Muscle layer of colon (tissue), 2 donors: ENCODE measurements at regions not wholly inside any gene's neighbourhood (a gene's known extent, or its start where the extent isn't known, plus 50 kb on each side); places are given as distances from the start of the nearest gene placed in this dataset.

Source experiments
- H3K27ac ChIP-seq: one replicate; pipeline ENCODE4 v1.7.0; 2013; ENCODE audit warnings: low read depth, mild to moderate bottlenecking, low read length, moderate library complexity
- H3K27me3 ChIP-seq, 2 donors: one replicate each; pipeline ENCODE4 v1.7.0; 2013; ENCODE audit warnings: low read length in 2 of 2, mild to moderate bottlenecking in 2 of 2; ENCODE audit not compliant: insufficient read depth in 2 of 2, control insufficient read depth in 1 of 2
- H3K36me3 ChIP-seq: one replicate; pipeline ENCODE4 v1.7.0; 2013; ENCODE audit warnings: mild to moderate bottlenecking, low read length; ENCODE audit not compliant: insufficient read depth
- H3K4me1 ChIP-seq: one replicate; pipeline ENCODE4 v1.7.0; 2013; ENCODE audit warnings: mild to moderate bottlenecking, low read length; ENCODE audit not compliant: insufficient read depth
- H3K4me3 ChIP-seq, 2 donors: one replicate each; pipeline ENCODE4 v1.7.0; 2013; ENCODE audit warnings: low read length in 2 of 2, low read depth in 1 of 2, mild to moderate bottlenecking in 1 of 2, moderate library complexity in 1 of 2
- H3K9ac ChIP-seq: one replicate; pipeline ENCODE4 v1.7.0; 2013; ENCODE audit warnings: low read length
- H3K9me3 ChIP-seq: one replicate; pipeline ENCODE4 v1.7.0; 2013; ENCODE audit warnings: mild to moderate bottlenecking, low read length
- donor health status: abdominal sarcoma.
- donor health status: Adenocarcinoma of cecum.

DNA sequence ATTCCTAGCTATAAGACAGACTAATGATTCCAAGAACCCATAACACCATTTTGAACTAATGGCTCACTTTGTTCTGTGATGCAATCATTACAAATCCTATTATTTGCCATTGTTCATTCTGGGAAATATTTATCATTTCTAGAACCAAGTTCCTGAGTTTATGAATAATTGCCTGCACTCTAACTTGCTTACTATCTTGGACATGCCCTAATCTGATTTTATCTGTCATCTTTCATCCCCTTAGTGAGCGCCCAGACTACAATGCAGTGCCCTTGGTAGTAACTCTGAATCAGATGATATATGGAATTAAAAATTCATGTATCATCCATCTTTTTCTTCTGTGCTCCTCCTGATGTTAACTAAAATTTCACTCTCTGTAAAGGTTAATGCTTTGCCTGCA is 703.1 kb upstream of the MDGA2 start:
- H3K36me3 ChIP-seq: no peaks in the 10 kb centered on the region
- H3K9me3 ChIP-seq: no peaks in the 10 kb centered on the region
- no peaks in the 10 kb centered on the region for H3K4me1 ChIP-seq
- no peaks in the 10 kb centered on the region for H3K27me3 ChIP-seq
- H3K4me3 ChIP-seq: no peak overlapping the region
- no peak overlapping the region for H3K27ac ChIP-seq
- no peak overlapping the region for H3K9ac ChIP-seq

GRCh38 chr14:48373981-48374380 is 698.6 kb upstream of the MDGA2 start:
- no peaks in the 10 kb centered on the region for H3K27me3 ChIP-seq
- no peaks in the 10 kb centered on the region for H3K9me3 ChIP-seq
- no peak overlapping the region for H3K27ac ChIP-seq

DNA sequence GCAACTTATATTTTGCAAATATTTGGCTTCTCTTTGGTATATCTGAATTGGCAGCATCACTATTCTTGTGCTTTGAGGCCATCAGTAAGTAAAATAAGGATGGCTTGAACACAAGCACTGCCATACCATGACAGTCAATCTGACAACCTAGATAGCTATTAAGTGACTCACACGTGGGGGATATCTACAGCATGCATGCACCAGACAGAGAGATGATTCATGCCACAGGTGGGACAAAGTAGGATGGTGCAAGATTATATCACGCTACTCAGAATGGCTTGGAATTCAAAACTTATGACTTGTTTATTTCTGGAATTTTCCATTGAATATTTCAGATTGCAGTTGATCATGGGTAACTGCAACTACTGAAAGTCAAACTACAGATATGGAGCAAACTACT is 675.6 kb upstream of the MDGA2 start:
- no peaks in the 10 kb centered on the region for H3K4me1 ChIP-seq
- H3K36me3 ChIP-seq: no peaks in the 10 kb centered on the region
- no peak overlapping the region for H3K27ac ChIP-seq

More at GRCh38 chr14:48373981-48374380, 698.6 kb upstream of the MDGA2 start:
- Histone ChIP-seq H3K9ac (no peak overlapping the region), H3K4me3 (no peak overlapping the region), H3K4me1 (no peaks in the 10 kb centered on the region), H3K36me3 (no peaks in the 10 kb centered on the region)

GRCh38 chr14:48349689-48350088 is 674.3 kb upstream of the MDGA2 start:
- Histone ChIP-seq H3K9me3 (no peaks in the 10 kb centered on the region), H3K4me1 (no peaks in the 10 kb centered on the region), H3K36me3 (no peaks in the 10 kb centered on the region), H3K9ac (no peak overlapping the region), H3K27me3 (no peaks in the 10 kb centered on the region), H3K27ac (no peak overlapping the region), H3K4me3 (no peak overlapping the region)

More for the DNA sequence above, 675.6 kb upstream of the MDGA2 start:
- H3K27me3 ChIP-seq: no peaks in the 10 kb centered on the region
- H3K9me3 ChIP-seq: no peaks in the 10 kb centered on the region
- H3K9ac ChIP-seq: no peak overlapping the region
- no peak overlapping the region for H3K4me3 ChIP-seq

- H3K9me3 ChIP-seq: no peaks in the 10 kb centered on the region
- no peak overlapping the region for H3K27ac ChIP-seq
- H3K27me3 ChIP-seq: no peaks in the 10 kb centered on the region
- H3K36me3 ChIP-seq: no peaks in the 10 kb centered on the region
- no peaks in the 10 kb centered on the region for H3K4me1 ChIP-seq
- no peak overlapping the region for H3K9ac ChIP-seq
- no peak overlapping the region for H3K4me3 ChIP-seq
Measured at GRCh38 chr14:48341069-48341468, 665.7 kb upstream of the MDGA2 start.

DNA sequence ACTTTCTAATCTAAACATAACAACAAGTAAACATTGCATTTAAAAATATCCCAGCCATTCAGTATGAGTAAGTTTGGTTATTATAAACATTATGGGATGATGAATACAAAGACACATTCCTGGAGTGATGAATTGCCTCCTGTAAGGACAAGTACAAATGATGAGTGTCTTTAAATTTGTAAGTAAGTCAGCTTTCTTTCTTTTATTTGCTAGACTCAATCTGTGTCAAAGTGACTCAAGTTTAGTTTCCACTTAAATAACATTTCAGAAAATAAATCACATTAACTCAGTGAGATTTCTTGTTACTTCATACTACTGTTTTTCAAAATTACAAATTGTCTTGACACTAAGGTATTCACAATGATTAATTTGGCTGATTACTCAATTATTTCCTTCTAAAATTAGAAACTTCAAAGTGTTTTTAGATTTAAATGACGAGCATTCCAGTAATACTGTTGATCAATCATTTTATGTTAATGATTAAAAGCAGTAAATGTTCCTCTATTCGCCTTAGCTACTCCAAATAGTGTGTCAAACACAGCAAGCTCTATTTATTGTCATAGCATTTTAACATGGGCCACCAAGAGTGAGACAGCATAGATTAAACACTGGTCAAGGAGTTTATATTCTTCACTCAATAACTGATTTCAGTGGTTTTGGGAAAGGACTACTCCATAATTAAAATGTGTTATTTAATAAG is 658.0 kb upstream of the MDGA2 start:
- Histone ChIP-seq H3K9me3 (no peaks in the 10 kb centered on the region), H3K9ac (no peak overlapping the region), H3K4me3 (no peak overlapping the region), H3K27me3 (no peaks in the 10 kb centered on the region), H3K4me1 (no peaks in the 10 kb centered on the region), H3K27ac (no peak overlapping the region), H3K36me3 (no peaks in the 10 kb centered on the region)

DNA sequence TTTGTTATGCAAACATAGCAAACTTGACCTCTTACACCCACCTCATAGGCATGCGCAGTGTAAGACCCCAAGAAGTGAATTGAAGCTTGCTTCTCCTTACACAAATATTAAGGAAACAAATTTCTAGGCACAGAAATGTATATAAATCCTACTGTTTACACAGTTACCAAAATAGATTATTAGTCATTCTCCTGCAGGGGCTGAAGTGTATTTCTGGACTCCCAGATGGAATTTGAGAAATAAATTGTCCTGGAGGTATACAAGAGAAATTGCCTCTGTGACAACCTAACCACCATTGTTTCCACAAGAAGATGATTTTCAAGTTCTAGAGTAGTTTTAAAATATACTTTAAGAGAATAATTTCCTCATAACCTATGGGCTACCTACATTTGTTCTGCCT is 656.0 kb upstream of the MDGA2 start:
- no peak overlapping the region for H3K27ac ChIP-seq
- no peak overlapping the region for H3K4me3 ChIP-seq
- no peaks in the 10 kb centered on the region for H3K9me3 ChIP-seq
- H3K4me1 ChIP-seq: no peaks in the 10 kb centered on the region
- H3K36me3 ChIP-seq: no peaks in the 10 kb centered on the region
- H3K27me3 ChIP-seq: no peaks in the 10 kb centered on the region
- H3K9ac ChIP-seq: no peak overlapping the region

- H3K9me3 ChIP-seq: no peaks in the 10 kb centered on the region
- no peaks in the 10 kb centered on the region for H3K4me1 ChIP-seq
- no peaks in the 10 kb centered on the region for H3K36me3 ChIP-seq
- H3K27ac ChIP-seq: no peak overlapping the region
- H3K9ac ChIP-seq: no peak overlapping the region
- no peaks in the 10 kb centered on the region for H3K27me3 ChIP-seq
- H3K4me3 ChIP-seq: no peak overlapping the region
Measured at GRCh38 chr14:48325486-48325885, 650.1 kb upstream of the MDGA2 start.

DNA sequence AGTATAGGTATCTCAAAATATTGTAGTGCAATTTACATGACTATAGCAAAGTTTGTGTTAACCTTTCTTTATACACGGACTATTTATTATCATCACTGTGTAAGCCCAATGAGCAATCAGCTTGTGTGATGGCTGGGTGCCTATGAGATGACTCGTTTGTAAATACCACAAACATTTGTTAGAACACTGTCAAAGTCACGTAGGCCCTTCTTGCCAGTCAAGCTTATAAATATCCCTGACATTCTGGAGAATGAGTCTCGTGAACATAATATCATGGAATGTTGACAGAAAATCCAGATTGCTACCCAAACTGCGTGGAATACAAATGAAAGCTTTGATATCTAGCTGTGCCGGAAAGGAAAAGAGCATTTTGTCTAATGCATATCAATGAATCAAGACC is 648.3 kb upstream of the MDGA2 start:
- H3K4me1 ChIP-seq: no peaks in the 10 kb centered on the region
- H3K4me3 ChIP-seq: no peak overlapping the region

DNA sequence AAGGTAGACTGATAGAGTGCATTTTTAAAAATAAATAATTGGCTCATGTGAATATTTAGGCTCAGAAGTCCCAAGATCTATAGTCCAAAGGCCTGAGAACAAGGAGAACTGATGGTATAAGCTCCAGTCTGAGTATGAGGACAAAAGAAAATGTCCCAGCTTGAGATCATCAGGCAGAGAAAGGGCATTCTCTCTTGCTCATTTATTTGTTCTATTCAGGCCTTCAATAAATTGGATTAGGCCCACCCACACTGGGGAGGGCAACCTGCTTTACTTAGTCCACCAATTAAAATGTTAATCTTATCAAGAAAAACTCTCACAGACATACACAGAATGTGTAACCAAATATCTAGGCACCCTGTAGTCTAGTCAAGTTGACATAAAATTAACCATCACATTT is 644.4 kb upstream of the MDGA2 start:
- Histone ChIP-seq H3K9me3 (no peaks in the 10 kb centered on the region), H3K27ac (no peak overlapping the region), H3K36me3 (no peaks in the 10 kb centered on the region), H3K27me3 (no peaks in the 10 kb centered on the region), H3K4me1 (no peaks in the 10 kb centered on the region), H3K4me3 (no peak overlapping the region), H3K9ac (no peak overlapping the region)

More for the DNA sequence above, 648.3 kb upstream of the MDGA2 start:
- Histone ChIP-seq H3K36me3 (no peaks in the 10 kb centered on the region), H3K9ac (no peak overlapping the region), H3K9me3 (no peaks in the 10 kb centered on the region), H3K27me3 (no peaks in the 10 kb centered on the region), H3K27ac (no peak overlapping the region)

- H3K27ac ChIP-seq: no peak overlapping the region
- H3K4me1 ChIP-seq: no peaks in the 10 kb centered on the region
- H3K9me3 ChIP-seq: no peaks in the 10 kb centered on the region
- no peaks in the 10 kb centered on the region for H3K27me3 ChIP-seq
- H3K9ac ChIP-seq: no peak overlapping the region
- no peak overlapping the region for H3K4me3 ChIP-seq
- no peaks in the 10 kb centered on the region for H3K36me3 ChIP-seq
Measured at GRCh38 chr14:48304729-48305128, 629.3 kb upstream of the MDGA2 start.

GRCh38 chr14:48289701-48290100 is 614.3 kb upstream of the MDGA2 start:
- no peaks in the 10 kb centered on the region for H3K27me3 ChIP-seq
- H3K9me3 ChIP-seq: no peaks in the 10 kb centered on the region
- H3K4me1 ChIP-seq: no peaks in the 10 kb centered on the region
- no peak overlapping the region for H3K27ac ChIP-seq
- H3K36me3 ChIP-seq: no peaks in the 10 kb centered on the region
- H3K4me3 ChIP-seq: no peak overlapping the region
- H3K9ac ChIP-seq: no peak overlapping the region
